Fibroblast of lung (primary cell): ENCODE measurements at regions not wholly inside any gene's neighbourhood (a gene's known extent, or its start where the extent isn't known, plus 50 kb on each side); places are given as distances from the start of the nearest gene placed in this dataset.

Experiments
- CTCF ChIP-seq, 2 donors: IDR thresholded peaks in 1 of 2; conservative IDR thresholded peaks in 1 of 2; 1 replicate in 1 of 2; 2 replicates in 1 of 2; pipeline ENCODE4 v1.5.1; 2011 to 2012; ENCODE audit warnings: low read length in 2 of 2, control low read depth in 1 of 2, inconsistent platforms in 1 of 2, low read depth in 1 of 2, mild to moderate bottlenecking in 1 of 2
- EZH2 ChIP-seq: IDR thresholded peaks from 2 replicates; pipeline ENCODE4 v1.5.1; 2012; ENCODE audit warnings: low read length, control low read depth, mild to moderate bottlenecking; ENCODE audit errors: missing control alignments

GRCh38 chr7:24135003-24135817, 148.8 kb upstream of the NPY start:
- TF ChIP-seq CTCF (conservative IDR thresholded peaks at IDR 0.05 in 1 of 2, IDR thresholded peaks at IDR 0.05 in 1 of 2; ENCODE audit: low read depth in 1 of 2, low read length in 2 of 2): no peak
- no peak for TF ChIP-seq EZH2
